MM.1S (cell line): ENCODE measurements at regions not wholly inside any gene's neighbourhood (a gene's known extent, or its start where the extent isn't known, plus 50 kb on each side); places are given as distances from the start of the nearest gene placed in this dataset.

Experiments used
- DNase-seq: peaks from one replicate; pipeline ENCODE4 v3.0.0-alpha.2; 2015
- H2AFZ ChIP-seq: fragments of 300-600 bp; sonication (generic); 2 replicates; pipeline ENCODE4 v1.6.0; 2016; ENCODE audit warnings: antibody characterized with exemption, low read length
- H3F3A ChIP-seq: fragments of 300-600 bp; sonication (generic); 2 replicates; pipeline ENCODE4 v1.6.1; 2016; ENCODE audit warnings: mild to moderate bottlenecking, antibody characterized with exemption, low read length, moderate library complexity, mixed read lengths; ENCODE audit not compliant: insufficient read depth
- H3K27ac ChIP-seq: fragments of 300-600 bp; sonication (generic); 2 replicates; pipeline ENCODE4 v1.5.1; 2016; ENCODE audit warnings: mild to moderate bottlenecking, low read length
- H3K27me3 ChIP-seq: fragments of 300-600 bp; sonication (generic); replicated peaks from 2 replicates; pipeline ENCODE4 v1.6.0; 2016; ENCODE audit warnings: low read length; ENCODE audit not compliant: insufficient read depth
- H3K36me3 ChIP-seq: fragments of 300-600 bp; sonication (generic); replicated peaks from 2 replicates; pipeline ENCODE4 v1.6.1; 2016; ENCODE audit warnings: mild to moderate bottlenecking, low read length, mixed read lengths; ENCODE audit not compliant: insufficient read depth
- H3K4me1 ChIP-seq: fragments of 300-600 bp; sonication (generic); 2 replicates; pipeline ENCODE4 v1.6.1; 2016; ENCODE audit warnings: low read length, mixed read lengths
- H3K4me2 ChIP-seq: fragments of 300-600 bp; sonication (generic); 2 replicates; pipeline ENCODE4 v1.6.0; 2016; ENCODE audit warnings: low read depth, low read length
- H3K4me3 ChIP-seq: fragments of 300-600 bp; sonication (generic); 2 replicates; pipeline ENCODE4 v1.5.1; 2016; ENCODE audit warnings: low read length, mixed read lengths
- H3K79me2 ChIP-seq: fragments of 300-600 bp; sonication (generic); 2 replicates; pipeline ENCODE4 v1.6.1; 2016; ENCODE audit warnings: mixed run types, low read length, mixed read lengths
- H3K9ac ChIP-seq: fragments of 300-600 bp; sonication (generic); 2 replicates; pipeline ENCODE4 v1.6.1; 2016; ENCODE audit warnings: low read length, mixed read lengths
- H3K9me2 ChIP-seq: fragments of 300-600 bp; sonication (generic); replicated peaks from 2 replicates; pipeline ENCODE4 v1.6.1; 2016; ENCODE audit warnings: mild to moderate bottlenecking, low read length, mixed read lengths; ENCODE audit not compliant: insufficient read depth
- H3K9me3 ChIP-seq: fragments of 300-600 bp; sonication (generic); replicated peaks from 2 replicates; pipeline ENCODE4 v1.6.1; 2016; ENCODE audit warnings: mild to moderate bottlenecking, low read length, mixed read lengths; ENCODE audit not compliant: insufficient read depth
- H4K20me1 ChIP-seq: fragments of 300-600 bp; sonication (generic); 2 replicates; pipeline ENCODE4 v1.6.1; 2016; ENCODE audit warnings: mild to moderate bottlenecking, low read length, moderate library complexity, mixed read lengths; ENCODE audit not compliant: insufficient read depth
- CTCF ChIP-seq: fragments of 300-600 bp; sonication (generic); IDR thresholded peaks from 2 replicates; pipeline ENCODE4 v1.5.1; 2016; ENCODE audit warnings: antibody characterized with exemption, low read length, mixed read lengths
- EZH2 ChIP-seq: fragments of 300-600 bp; sonication (generic); optimal IDR thresholded peaks from 2 replicates; pipeline ENCODE3; 2017; ENCODE audit warnings: low read depth, mild to moderate bottlenecking, antibody characterized with exemption, low read length, mixed read lengths
- EZH2phosphoT487 ChIP-seq: fragments of 300-600 bp; sonication (generic); IDR thresholded peaks from 2 replicates; pipeline ENCODE4 v1.6.1; 2018; ENCODE audit warnings: antibody characterized with exemption, low read length

- no peak overlapping the region for H3K27ac ChIP-seq
- H2AFZ ChIP-seq = no peak overlapping the region
- no peak for DNase-seq
- no peaks in the 10 kb centered on the region for H3K27me3 ChIP-seq
- H3K4me1 ChIP-seq = no peaks in the 10 kb centered on the region
- no peaks in the 10 kb centered on the region for H3K9me3 ChIP-seq
- no peak overlapping the region for H3K4me2 ChIP-seq
- TF ChIP-seq CTCF = no peak
- no peak for TF ChIP-seq EZH2
- no peak for TF ChIP-seq EZH2phosphoT487
- H3F3A ChIP-seq = no peaks in the 10 kb centered on the region
- H3K9ac ChIP-seq = no peak overlapping the region
- H3K4me3 ChIP-seq = no peak overlapping the region
- H3K79me2 ChIP-seq = no peaks in the 10 kb centered on the region
- no peaks in the 10 kb centered on the region for H3K9me2 ChIP-seq
- no peaks in the 10 kb centered on the region for H3K36me3 ChIP-seq
- no peaks in the 10 kb centered on the region for H4K20me1 ChIP-seq
Measured at GRCh38 chr13:82681535-82681934, 1200.7 kb downstream of the SLITRK1 start.

- no peaks in the 10 kb centered on the region for H3K9me2 ChIP-seq
- H2AFZ ChIP-seq = no peak overlapping the region
- H3K9me3 ChIP-seq = no peaks in the 10 kb centered on the region
- H3K79me2 ChIP-seq = no peaks in the 10 kb centered on the region
- H3K4me2 ChIP-seq = no peak overlapping the region
- H3F3A ChIP-seq = no peaks in the 10 kb centered on the region
- no peaks in the 10 kb centered on the region for H3K36me3 ChIP-seq
- H3K4me3 ChIP-seq = no peak overlapping the region
- DNase-seq = no peak
- H3K9ac ChIP-seq = no peak overlapping the region
- no peak overlapping the region for H3K27ac ChIP-seq
- H3K4me1 ChIP-seq = no peaks in the 10 kb centered on the region
- TF ChIP-seq CTCF = no peak
- no peak for TF ChIP-seq EZH2
- TF ChIP-seq EZH2phosphoT487 = no peak
- no peaks in the 10 kb centered on the region for H4K20me1 ChIP-seq
- H3K27me3 ChIP-seq = no peaks in the 10 kb centered on the region
Measured at GRCh38 chr13:82678052-82678451, 1204.2 kb downstream of the SLITRK1 start.

- H3K9me3 ChIP-seq = no peaks in the 10 kb centered on the region
- TF ChIP-seq CTCF (no peak), EZH2phosphoT487 (no peak), EZH2 (no peak)
- H2AFZ ChIP-seq = no peak overlapping the region
- H3K27me3 ChIP-seq = no peaks in the 10 kb centered on the region
- H3K79me2 ChIP-seq = no peaks in the 10 kb centered on the region
- no peak for DNase-seq
- H3K27ac ChIP-seq = no peak overlapping the region
- no peak overlapping the region for H3K9ac ChIP-seq
- no peaks in the 10 kb centered on the region for H3K36me3 ChIP-seq
- H3K4me3 ChIP-seq = no peak overlapping the region
- no peaks in the 10 kb centered on the region for H3K9me2 ChIP-seq
- no peaks in the 10 kb centered on the region for H3K4me1 ChIP-seq
- no peak overlapping the region for H3K4me2 ChIP-seq
- H3F3A ChIP-seq = no peaks in the 10 kb centered on the region
- H4K20me1 ChIP-seq = no peaks in the 10 kb centered on the region
Measured at GRCh38 chr13:82675024-82675423, 1207.2 kb downstream of the SLITRK1 start.

GRCh38 chr13:82674546-82674945, 1207.7 kb downstream of the SLITRK1 start:
- H3K9me2 ChIP-seq = no peaks in the 10 kb centered on the region
- no peaks in the 10 kb centered on the region for H3K79me2 ChIP-seq
- no peak overlapping the region for H3K4me3 ChIP-seq
- TF ChIP-seq EZH2phosphoT487 (no peak), EZH2 (no peak), CTCF (no peak)
- H3K9ac ChIP-seq = no peak overlapping the region
- H3K4me1 ChIP-seq = no peaks in the 10 kb centered on the region
- no peak overlapping the region for H3K4me2 ChIP-seq
- H3F3A ChIP-seq = no peaks in the 10 kb centered on the region
- no peak for DNase-seq
- H3K27ac ChIP-seq = no peak overlapping the region
- H3K9me3 ChIP-seq = no peaks in the 10 kb centered on the region
- H2AFZ ChIP-seq = no peak overlapping the region
- no peaks in the 10 kb centered on the region for H3K36me3 ChIP-seq
- H4K20me1 ChIP-seq = no peaks in the 10 kb centered on the region
- H3K27me3 ChIP-seq = no peaks in the 10 kb centered on the region
